Midbrain (tissue), 1 donor: ENCODE measurements at regions not wholly inside any gene's neighbourhood (a gene's known extent, or its start where the extent isn't known, plus 50 kb on each side); places are given as distances from the start of the nearest gene placed in this dataset.
"Not testable (repeated sequence)": the region's sequence is repeated elsewhere in the genome, so short reads cannot be mapped to it uniquely, and the experiment has no call there.

Experiments
- DNase-seq: peaks from one replicate; lab custom pipeline; 2025; lab: John Stamatoyannopoulos, UW

DNA sequence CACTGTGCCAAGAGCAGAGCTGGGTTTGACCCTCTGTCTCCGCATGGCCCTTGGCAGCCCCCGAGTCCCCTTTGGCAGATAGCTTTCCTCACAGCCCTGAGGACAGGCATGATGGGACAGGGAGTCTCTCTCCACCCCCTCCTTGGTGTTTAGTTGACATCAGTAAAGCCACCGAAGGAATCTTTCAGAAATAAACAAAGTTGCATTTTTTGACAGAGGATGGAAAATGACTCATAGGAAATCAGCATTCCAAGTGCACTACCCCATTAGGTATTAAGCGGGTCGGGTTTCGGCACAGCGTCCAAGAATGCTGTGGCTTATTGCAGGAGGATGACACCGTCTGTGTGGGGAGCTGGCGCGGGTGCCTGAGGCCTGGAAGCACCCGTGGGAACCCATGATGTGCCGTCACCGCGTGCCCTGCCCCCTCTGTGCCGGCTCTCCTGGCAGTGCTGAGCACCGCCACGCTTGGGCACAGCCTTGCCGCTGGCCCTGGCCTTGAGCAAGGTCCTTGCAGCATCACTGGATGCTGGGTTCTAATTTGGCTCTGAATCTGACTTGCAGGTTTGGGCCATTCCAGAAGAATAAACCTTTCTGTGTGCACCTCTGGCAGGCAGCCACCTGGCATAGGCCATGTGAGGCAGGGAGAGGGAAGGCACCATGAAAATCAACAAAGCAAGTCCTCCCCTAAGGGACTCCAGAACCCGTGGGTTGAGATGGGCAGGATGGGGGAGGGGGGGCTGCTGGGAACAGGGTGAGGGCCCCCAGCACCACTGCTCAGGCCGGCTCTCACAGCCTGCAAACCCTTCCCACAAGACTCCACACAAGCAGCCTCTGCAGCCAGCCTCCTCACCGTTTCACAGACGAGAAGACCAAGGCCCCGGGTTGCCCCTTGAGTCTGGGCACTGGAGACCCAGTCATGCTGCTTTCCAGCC is 50.5 kb upstream of the ZNF469 start:
- no peak for DNase-seq

DNA sequence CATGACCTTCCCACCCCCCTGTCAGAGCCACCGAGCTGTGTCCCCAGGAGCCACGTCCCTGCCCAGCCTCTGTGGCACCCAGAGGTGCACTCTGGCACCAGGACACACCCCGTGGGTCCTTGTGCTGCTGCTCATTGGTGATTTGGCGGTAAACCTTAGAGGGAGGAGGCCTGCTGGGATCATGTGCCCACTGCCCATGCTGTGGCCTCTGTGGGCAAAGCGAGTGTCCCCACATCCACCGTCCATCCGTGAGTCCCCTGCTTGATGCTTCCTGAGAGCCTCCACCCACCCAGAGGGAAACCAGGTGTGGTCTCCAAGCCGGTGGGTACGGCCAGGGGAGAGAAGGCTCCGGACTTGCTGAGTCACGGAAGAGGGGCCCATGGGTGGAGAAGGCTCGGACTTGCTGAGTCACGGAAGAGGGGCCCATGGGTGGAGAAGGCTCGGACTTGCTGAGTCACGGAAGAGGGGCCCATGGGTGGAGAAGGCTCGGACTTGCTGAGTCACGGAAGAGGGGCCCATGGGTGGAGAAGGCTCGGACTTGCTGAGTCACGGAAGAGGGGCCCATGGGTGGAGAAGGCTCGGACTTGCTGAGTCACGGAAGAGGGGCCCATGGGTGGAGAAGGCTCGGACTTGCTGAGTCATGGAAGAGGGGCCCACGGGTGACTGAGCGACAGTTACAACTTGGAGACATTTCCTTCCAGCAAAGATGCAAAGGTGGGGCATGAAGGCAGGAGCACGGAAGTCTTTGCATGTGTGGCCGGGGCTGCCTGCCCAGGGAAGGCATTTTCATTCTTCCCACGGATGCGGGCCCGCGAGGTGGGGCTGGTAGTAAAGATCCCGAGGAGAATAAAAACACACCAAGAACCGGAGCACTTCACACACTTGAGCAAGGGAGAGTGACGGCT is 49.6 kb upstream of the ZNF469 start:
- not testable (repeated sequence) for DNase-seq
